ENCODE measurements at regions not wholly inside any gene's neighbourhood (a gene's known extent, or its start where the extent isn't known, plus 50 kb on each side); places are given as distances from the start of the nearest gene placed in this dataset.

DNA sequence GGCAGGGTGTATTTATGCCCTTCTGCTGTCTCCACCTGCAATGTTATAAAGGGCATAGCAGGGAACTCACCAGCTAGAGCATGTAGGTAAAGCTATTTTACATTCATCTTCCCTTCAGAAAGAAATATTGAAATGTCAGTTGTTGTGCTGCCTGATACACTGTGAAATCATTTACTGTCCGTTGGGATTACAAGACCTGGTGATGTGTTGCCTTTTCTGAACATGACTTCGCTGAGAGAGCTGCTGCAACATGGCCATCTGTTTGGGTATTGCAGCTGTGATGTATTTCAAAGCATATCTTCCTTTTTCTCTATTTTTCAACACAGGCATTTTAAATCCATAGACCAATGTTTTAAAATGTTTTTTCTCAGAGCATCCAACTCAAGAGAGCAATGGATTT is 644.1 kb upstream of the GNPDA2 start:
- no peak overlapping the region for H3K9ac ChIP-seq (ENCODE audit: insufficient read depth, low read depth, low read length)
- H3K4me2 ChIP-seq (ENCODE audit: low read depth, low read length), result no peak overlapping the region
- DNase-seq (ENCODE audit: low spot score) (no peak), ATAC-seq (no peak), FAIRE-seq (no peak)
- POLR2A ChIA-PET, result no interaction called here
- CTCF ChIA-PET (ENCODE audit: low intra/inter-chr PET ratio, low total read pairs), result no interaction called here
- intact Hi-C loops (cut with micrococcal nuclease; ENCODE audit: unreplicated experiment), result no loop called here
- no peak overlapping the region for H2AFZ ChIP-seq (ENCODE audit: low read length)
- H3K4me1 ChIP-seq (ENCODE audit: insufficient read depth, low read length), result no peaks in the 10 kb centered on the region
- no peak overlapping the region for H3K27ac ChIP-seq (ENCODE audit: extremely low read length, insufficient read depth, low read length)
- TF ChIP-seq NRL (CRISPR knock-in tag; IDR thresholded peaks at IDR 0.05; ENCODE audit: borderline replicate concordance) (no peak), YY1 (IDR thresholded peaks at IDR 0.05; ENCODE audit: insufficient read depth, insufficient replicate concordance, low read depth, low read length) (no peak)
- TF ChIP-seq, protein P1, sequence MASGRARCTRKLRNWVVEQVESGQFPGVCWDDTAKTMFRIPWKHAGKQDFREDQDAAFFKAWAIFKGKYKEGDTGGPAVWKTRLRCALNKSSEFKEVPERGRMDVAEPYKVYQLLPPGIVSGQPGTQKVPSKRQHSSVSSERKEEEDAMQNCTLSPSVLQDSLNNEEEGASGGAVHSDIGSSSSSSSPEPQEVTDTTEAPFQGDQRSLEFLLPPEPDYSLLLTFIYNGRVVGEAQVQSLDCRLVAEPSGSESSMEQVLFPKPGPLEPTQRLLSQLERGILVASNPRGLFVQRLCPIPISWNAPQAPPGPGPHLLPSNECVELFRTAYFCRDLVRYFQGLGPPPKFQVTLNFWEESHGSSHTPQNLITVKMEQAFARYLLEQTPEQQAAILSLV (CRISPR knock-in tag; IDR thresholded peaks at IDR 0.05; ENCODE audit: borderline replicate concordance), result no peak
- TF ChIP-seq, protein P2, sequence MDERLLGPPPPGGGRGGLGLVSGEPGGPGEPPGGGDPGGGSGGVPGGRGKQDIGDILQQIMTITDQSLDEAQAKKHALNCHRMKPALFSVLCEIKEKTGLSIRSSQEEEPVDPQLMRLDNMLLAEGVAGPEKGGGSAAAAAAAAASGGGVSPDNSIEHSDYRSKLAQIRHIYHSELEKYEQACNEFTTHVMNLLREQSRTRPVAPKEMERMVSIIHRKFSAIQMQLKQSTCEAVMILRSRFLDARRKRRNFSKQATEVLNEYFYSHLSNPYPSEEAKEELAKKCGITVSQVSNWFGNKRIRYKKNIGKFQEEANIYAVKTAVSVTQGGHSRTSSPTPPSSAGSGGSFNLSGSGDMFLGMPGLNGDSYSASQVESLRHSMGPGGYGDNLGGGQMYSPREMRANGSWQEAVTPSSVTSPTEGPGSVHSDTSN (CRISPR knock-in tag; IDR thresholded peaks at IDR 0.05), result no peak
- no TSS peak for BruUV-seq (replicated peaks)
- H3K9me3 ChIP-seq (ENCODE audit: low read length), result no peaks in the 10 kb centered on the region; the same call in 1 of the 2 replicates
- 0% methylated on average over 2 of the region's 2 CpGs for WGBS (ENCODE audit: low lambda C conversion rate)
- in situ Hi-C loops (cut with HindIII; ENCODE audit: extremely low pct_ligation_motif_present, low pct_unique_long_range_greater_than_20kb), result no loop called here
- H3K4me3 ChIP-seq (replicated peaks in 1 of 3; ENCODE audit: insufficient read depth in 1 of 3, low read depth in 2 of 3, low read length in 3 of 3), result no peak overlapping the region
- no peaks in the 10 kb centered on the region for H4K20me1 ChIP-seq (ENCODE audit: insufficient read depth, low read length)
- H3K27me3 ChIP-seq (ENCODE audit: control insufficient read depth in 1 of 2, insufficient read depth in 2 of 2, low read length in 2 of 2), result no peaks in the 10 kb centered on the region
- H3K79me2 ChIP-seq (ENCODE audit: insufficient read depth, low read length), result no peaks in the 10 kb centered on the region
- no peaks in the 10 kb centered on the region for H3K36me3 ChIP-seq (replicated peaks in 1 of 2; ENCODE audit: control insufficient read depth in 1 of 2, insufficient read depth in 2 of 2, low read length in 2 of 2)

DNA sequence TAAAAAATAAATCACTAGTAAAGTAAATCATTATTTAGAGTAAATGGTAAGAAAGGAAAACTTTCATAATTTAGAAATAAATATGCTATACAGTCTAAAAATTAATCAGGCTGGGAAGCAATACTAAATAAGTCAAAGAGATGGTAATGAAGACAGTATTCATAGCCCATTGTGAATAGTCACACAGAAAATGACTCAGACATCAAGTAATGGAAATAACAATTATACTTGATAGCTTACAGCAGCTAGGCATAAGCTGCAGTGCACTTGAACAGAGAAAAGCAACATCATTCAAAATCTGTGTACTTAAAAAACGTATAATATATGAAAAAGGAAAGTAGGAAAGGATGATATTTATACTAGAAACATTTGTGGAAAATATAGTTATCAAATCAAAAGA is 642.5 kb upstream of the GNPDA2 start:
- H3K36me3 ChIP-seq (replicated peaks in 1 of 2; ENCODE audit: control insufficient read depth in 1 of 2, insufficient read depth in 2 of 2, low read length in 2 of 2), result no peaks in the 10 kb centered on the region
- DNase-seq (ENCODE audit: low spot score), result no peak
- no peak overlapping the region for H3K27ac ChIP-seq (ENCODE audit: extremely low read length, insufficient read depth, low read length)
- no TSS peak for BruUV-seq (replicated peaks)
- TF ChIP-seq, protein P3, sequence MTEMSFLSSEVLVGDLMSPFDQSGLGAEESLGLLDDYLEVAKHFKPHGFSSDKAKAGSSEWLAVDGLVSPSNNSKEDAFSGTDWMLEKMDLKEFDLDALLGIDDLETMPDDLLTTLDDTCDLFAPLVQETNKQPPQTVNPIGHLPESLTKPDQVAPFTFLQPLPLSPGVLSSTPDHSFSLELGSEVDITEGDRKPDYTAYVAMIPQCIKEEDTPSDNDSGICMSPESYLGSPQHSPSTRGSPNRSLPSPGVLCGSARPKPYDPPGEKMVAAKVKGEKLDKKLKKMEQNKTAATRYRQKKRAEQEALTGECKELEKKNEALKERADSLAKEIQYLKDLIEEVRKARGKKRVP (CRISPR knock-in tag; IDR thresholded peaks at IDR 0.05), result no peak
- TF ChIP-seq, protein P4, sequence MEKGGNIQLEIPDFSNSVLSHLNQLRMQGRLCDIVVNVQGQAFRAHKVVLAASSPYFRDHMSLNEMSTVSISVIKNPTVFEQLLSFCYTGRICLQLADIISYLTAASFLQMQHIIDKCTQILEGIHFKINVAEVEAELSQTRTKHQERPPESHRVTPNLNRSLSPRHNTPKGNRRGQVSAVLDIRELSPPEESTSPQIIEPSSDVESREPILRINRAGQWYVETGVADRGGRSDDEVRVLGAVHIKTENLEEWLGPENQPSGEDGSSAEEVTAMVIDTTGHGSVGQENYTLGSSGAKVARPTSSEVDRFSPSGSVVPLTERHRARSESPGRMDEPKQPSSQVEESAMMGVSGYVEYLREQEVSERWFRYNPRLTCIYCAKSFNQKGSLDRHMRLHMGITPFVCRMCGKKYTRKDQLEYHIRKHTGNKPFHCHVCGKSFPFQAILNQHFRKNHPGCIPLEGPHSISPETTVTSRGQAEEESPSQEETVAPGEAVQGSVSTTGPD (CRISPR knock-in tag; IDR thresholded peaks at IDR 0.05), result no peak
- TF ChIP-seq ZFAT (CRISPR knock-in tag; conservative IDR thresholded peaks at IDR 0.05) (no peak), ZNF263 (CRISPR knock-in tag; IDR thresholded peaks at IDR 0.05) (no peak), SSRP1 (CRISPR knock-in tag; IDR thresholded peaks at IDR 0.05) (no peak), HMGA1 (CRISPR knock-in tag; conservative IDR thresholded peaks at IDR 0.05) (no peak), ZNF792 (CRISPR knock-in tag; IDR thresholded peaks at IDR 0.05) (no peak), SYNCRIP (IDR thresholded peaks at IDR 0.05; ENCODE audit: insufficient read depth, low read depth, low read length) (no peak), ZNF12 (CRISPR knock-in tag; IDR thresholded peaks at IDR 0.05) (no peak), ZNF350 (CRISPR knock-in tag; IDR thresholded peaks at IDR 0.05; ENCODE audit: borderline replicate concordance, low read depth) (no peak)
- no peak overlapping the region for H3K9ac ChIP-seq (ENCODE audit: insufficient read depth, low read depth, low read length)
- no peak for ATAC-seq
- ChIA-PET CTCF (ENCODE audit: low intra/inter-chr PET ratio, low total read pairs) (no interaction called here), POLR2A (no interaction called here)
- 0% methylated on average over 1 of the region's 1 CpG for WGBS (ENCODE audit: low lambda C conversion rate)
- no peak overlapping the region for H2AFZ ChIP-seq (ENCODE audit: low read length)
- no peak overlapping the region for H3K4me2 ChIP-seq (ENCODE audit: low read depth, low read length)
- intact Hi-C loops (cut with micrococcal nuclease; ENCODE audit: unreplicated experiment), result no loop called here
- peaks cover 6% of the 10 kb centered on the region; the same call in 1 of the 2 replicates for H3K9me3 ChIP-seq (ENCODE audit: low read length)
- no peaks in the 10 kb centered on the region for H3K27me3 ChIP-seq (ENCODE audit: control insufficient read depth in 1 of 2, insufficient read depth in 2 of 2, low read length in 2 of 2)
- no peak overlapping the region for H3K4me3 ChIP-seq (replicated peaks in 1 of 3; ENCODE audit: insufficient read depth in 1 of 3, low read depth in 2 of 3, low read length in 3 of 3)
- no peak for FAIRE-seq
- H4K20me1 ChIP-seq (ENCODE audit: insufficient read depth, low read length), result no peaks in the 10 kb centered on the region
- in situ Hi-C loops (cut with HindIII; ENCODE audit: extremely low pct_ligation_motif_present, low pct_unique_long_range_greater_than_20kb), result no loop called here
- H3K79me2 ChIP-seq (ENCODE audit: insufficient read depth, low read length), result no peaks in the 10 kb centered on the region
- H3K4me1 ChIP-seq (ENCODE audit: insufficient read depth, low read length), result no peaks in the 10 kb centered on the region

Data from HepG2 (cell line).